HFFc6 (cell line): ENCODE measurements at regions not wholly inside any gene's neighbourhood (a gene's known extent, or its start where the extent isn't known, plus 50 kb on each side); places are given as distances from the start of the nearest gene placed in this dataset.

Experiments
- DNase-seq: peaks from one replicate; pipeline ENCODE4 v3.0.0-alpha.2; 2018
- H3K27ac Mint-ChIP-seq: 2 replicates; pipeline ENCODE4 v1.8.0; 2020; ENCODE audit warnings: mild to moderate bottlenecking, mixed read lengths
- H3K27me3 Mint-ChIP-seq: 2 replicates; pipeline ENCODE4 v1.8.0; 2021; ENCODE audit warnings: mild to moderate bottlenecking, moderate library complexity, mixed read lengths; ENCODE audit not compliant: insufficient read depth
- H3K36me3 Mint-ChIP-seq: 2 replicates; pipeline ENCODE4 v1.8.0; 2021; ENCODE audit warnings: low read depth, mixed read lengths
- H3K4me1 Mint-ChIP-seq: 2 replicates; pipeline ENCODE4 v1.8.0; 2020; ENCODE audit warnings: low read depth, mixed read lengths
- H3K4me3 Mint-ChIP-seq: 2 replicates; pipeline ENCODE4 v1.8.0; 2020; ENCODE audit warnings: mild to moderate bottlenecking, moderate library complexity, mixed read lengths
- H3K9me3 Mint-ChIP-seq: 2 replicates; pipeline ENCODE4 v1.8.0; 2020; ENCODE audit warnings: mild to moderate bottlenecking, mixed read lengths
- TF ChIP-seq, protein P1 (sequence below): fragments of 200-600 bp; sonication (generic); IDR thresholded peaks from 2 replicates; pipeline ENCODE4 v1.5.0; 2021; ENCODE audit warnings: antibody characterized with exemption, mild to moderate bottlenecking

DNA sequence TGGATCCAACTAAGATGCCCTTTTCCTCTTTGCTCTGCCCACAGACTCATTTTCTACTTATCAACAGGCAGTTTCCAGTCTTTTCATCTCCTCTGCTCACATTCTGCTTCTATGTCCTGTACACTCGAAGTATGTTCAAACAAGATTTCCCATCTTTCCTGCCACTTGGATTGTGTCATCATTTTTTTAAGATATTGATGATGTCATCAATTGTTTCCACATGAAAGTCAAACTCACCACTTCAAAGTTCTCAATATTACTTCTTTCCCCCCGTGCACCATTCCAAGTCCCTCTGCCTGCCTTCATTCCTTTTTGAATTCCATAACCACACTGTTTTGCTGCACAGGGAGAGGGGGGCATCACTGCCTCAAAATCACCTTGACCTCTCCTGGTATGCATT lies 175.0 kb upstream of the RFX3 start:
- no peaks in the 10 kb centered on the region for H3K36me3 Mint-ChIP-seq
- no peaks in the 10 kb centered on the region for H3K9me3 Mint-ChIP-seq
- H3K27ac Mint-ChIP-seq, result no peak overlapping the region
- H3K4me1 Mint-ChIP-seq, result no peaks in the 10 kb centered on the region
- no peak overlapping the region for H3K4me3 Mint-ChIP-seq
- DNase-seq, result no peak
- TF ChIP-seq, protein P1, sequence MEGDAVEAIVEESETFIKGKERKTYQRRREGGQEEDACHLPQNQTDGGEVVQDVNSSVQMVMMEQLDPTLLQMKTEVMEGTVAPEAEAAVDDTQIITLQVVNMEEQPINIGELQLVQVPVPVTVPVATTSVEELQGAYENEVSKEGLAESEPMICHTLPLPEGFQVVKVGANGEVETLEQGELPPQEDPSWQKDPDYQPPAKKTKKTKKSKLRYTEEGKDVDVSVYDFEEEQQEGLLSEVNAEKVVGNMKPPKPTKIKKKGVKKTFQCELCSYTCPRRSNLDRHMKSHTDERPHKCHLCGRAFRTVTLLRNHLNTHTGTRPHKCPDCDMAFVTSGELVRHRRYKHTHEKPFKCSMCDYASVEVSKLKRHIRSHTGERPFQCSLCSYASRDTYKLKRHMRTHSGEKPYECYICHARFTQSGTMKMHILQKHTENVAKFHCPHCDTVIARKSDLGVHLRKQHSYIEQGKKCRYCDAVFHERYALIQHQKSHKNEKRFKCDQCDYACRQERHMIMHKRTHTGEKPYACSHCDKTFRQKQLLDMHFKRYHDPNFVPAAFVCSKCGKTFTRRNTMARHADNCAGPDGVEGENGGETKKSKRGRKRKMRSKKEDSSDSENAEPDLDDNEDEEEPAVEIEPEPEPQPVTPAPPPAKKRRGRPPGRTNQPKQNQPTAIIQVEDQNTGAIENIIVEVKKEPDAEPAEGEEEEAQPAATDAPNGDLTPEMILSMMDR, result no peak
- peaks cover 10% of the 10 kb centered on the region for H3K27me3 Mint-ChIP-seq

DNA sequence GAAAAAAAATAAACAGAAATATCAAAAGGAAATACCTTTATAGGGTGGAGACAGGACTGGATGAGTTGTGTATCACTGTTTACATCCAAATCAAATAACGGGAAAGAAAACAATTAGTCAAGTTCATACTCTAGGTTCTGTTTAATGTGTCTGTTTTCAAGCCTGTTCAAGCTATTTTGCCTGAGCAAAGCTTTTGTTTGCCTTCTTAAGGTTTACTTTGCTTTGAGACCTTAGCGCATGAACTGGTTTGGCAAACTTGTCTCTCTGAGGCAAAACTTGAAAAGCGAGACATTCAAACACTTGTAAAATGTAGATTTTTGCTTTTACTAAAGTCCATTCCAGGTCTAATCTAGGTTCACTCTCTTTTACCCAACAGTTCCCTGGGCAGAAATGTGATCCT lies 174.1 kb upstream of the RFX3 start:
- Mint-ChIP-seq H3K27ac (no peak overlapping the region), H3K4me3 (no peak overlapping the region), H3K9me3 (no peaks in the 10 kb centered on the region), H3K27me3 (peaks cover 10% of the 10 kb centered on the region), H3K36me3 (no peaks in the 10 kb centered on the region), H3K4me1 (no peaks in the 10 kb centered on the region)
- no peak for DNase-seq
- TF ChIP-seq, protein P1, result no peak

DNA sequence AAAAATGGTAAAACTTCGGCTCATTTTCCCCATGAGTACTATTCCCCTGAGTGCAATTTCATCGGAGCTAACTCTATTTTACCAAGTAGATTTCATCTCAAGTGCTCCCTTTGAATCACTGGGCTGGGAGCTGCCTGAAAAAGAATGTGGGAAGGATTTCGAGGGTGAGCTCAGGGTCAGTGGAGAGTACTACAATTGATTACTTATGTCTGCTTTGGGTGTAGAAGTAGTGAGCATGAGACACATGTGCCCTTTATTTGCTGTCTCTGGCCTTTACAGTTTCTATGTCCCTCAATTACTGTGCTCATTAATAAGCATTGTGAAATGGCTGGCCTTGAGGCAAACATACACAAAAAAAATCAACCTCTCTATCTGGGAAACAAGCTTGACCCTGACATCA lies 172.7 kb upstream of the RFX3 start:
- DNase-seq, result no peak
- Mint-ChIP-seq H3K27ac (no peak overlapping the region), H3K9me3 (no peaks in the 10 kb centered on the region), H3K36me3 (no peaks in the 10 kb centered on the region), H3K27me3 (peaks cover 14% of the 10 kb centered on the region), H3K4me3 (no peak overlapping the region), H3K4me1 (no peaks in the 10 kb centered on the region)
- TF ChIP-seq, protein P1, result no peak

- Mint-ChIP-seq H3K27ac (no peak overlapping the region), H3K27me3 (peaks cover 14% of the 10 kb centered on the region)
- DNase-seq, result no peak
Measured at GRCh38 chr9:3698076-3698475, 172.3 kb upstream of the RFX3 start.

DNA sequence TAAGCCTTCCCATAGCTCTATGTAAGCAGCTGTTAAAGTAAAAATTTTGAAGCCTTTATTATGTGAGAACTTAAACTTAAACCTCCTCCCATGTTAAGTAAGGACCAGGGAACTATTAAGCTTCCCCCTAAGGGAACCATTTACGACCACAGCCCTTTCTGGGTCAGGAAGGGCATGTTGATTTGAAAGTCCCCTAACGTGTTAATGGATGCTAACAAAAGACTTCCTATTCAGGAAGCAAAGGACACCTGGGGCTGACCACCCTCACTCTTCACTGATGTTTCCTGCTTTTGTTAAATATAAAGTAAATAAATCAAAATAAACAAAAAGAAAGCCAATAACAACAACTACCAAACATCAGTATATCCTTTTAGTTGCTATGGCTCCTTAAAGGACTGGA lies 170.6 kb upstream of the RFX3 start:
- H3K27me3 Mint-ChIP-seq, result peaks cover 11% of the 10 kb centered on the region
- H3K9me3 Mint-ChIP-seq, result no peaks in the 10 kb centered on the region
- H3K4me3 Mint-ChIP-seq, result no peak overlapping the region
- no peaks in the 10 kb centered on the region for H3K36me3 Mint-ChIP-seq
- TF ChIP-seq, protein P1, result no peak
- DNase-seq, result no peak
- no peak overlapping the region for H3K27ac Mint-ChIP-seq
- H3K4me1 Mint-ChIP-seq, result no peaks in the 10 kb centered on the region

More at GRCh38 chr9:3698076-3698475, 172.3 kb upstream of the RFX3 start:
- no peaks in the 10 kb centered on the region for H3K4me1 Mint-ChIP-seq
- H3K9me3 Mint-ChIP-seq, result no peaks in the 10 kb centered on the region
- TF ChIP-seq, protein P1, result no peak
- no peak overlapping the region for H3K4me3 Mint-ChIP-seq
- H3K36me3 Mint-ChIP-seq, result no peaks in the 10 kb centered on the region

GRCh38 chr9:3692606-3693005 lies 166.8 kb upstream of the RFX3 start:
- no peaks in the 10 kb centered on the region for H3K4me1 Mint-ChIP-seq
- no peaks in the 10 kb centered on the region for H3K9me3 Mint-ChIP-seq
- DNase-seq, result no peak
- no peak overlapping the region for H3K4me3 Mint-ChIP-seq
- TF ChIP-seq, protein P1, result no peak
- H3K36me3 Mint-ChIP-seq, result no peaks in the 10 kb centered on the region
- H3K27me3 Mint-ChIP-seq, result peaks cover 9% of the 10 kb centered on the region
- no peak overlapping the region for H3K27ac Mint-ChIP-seq
